Upper lobe of right lung (tissue), 1 donor: ENCODE measurements at regions not wholly inside any gene's neighbourhood (a gene's known extent, or its start where the extent isn't known, plus 50 kb on each side); places are given as distances from the start of the nearest gene placed in this dataset.

ENCODE experiments used
- ATAC-seq: fragments of 200-7000 bp; cut with Tn5 transposase; one replicate; pipeline ENCODE4 v1.9.1; 2020; ENCODE audit warnings: mild to moderate bottlenecking, moderate library complexity
- DNase-seq: peaks from one replicate; pipeline ENCODE4 v3.0.0-alpha.2; 2020
- H3K27ac ChIP-seq: fragments of 200-600 bp; one replicate; pipeline ENCODE4 v1.8.0; 2022
- H3K27me3 ChIP-seq: fragments of 200-600 bp; one replicate; pipeline ENCODE4 v1.8.0; 2022; ENCODE audit warnings: mild to moderate bottlenecking
- H3K36me3 ChIP-seq: fragments of 200-600 bp; one replicate; pipeline ENCODE4 v1.8.0; 2022
- H3K4me1 ChIP-seq: fragments of 200-600 bp; one replicate; pipeline ENCODE4 v1.8.0; 2022
- H3K4me3 ChIP-seq: fragments of 200-600 bp; one replicate; pipeline ENCODE4 v1.8.0; 2022; ENCODE audit warnings: mild to moderate bottlenecking
- H3K9me3 ChIP-seq: fragments of 200-600 bp; one replicate; pipeline ENCODE4 v1.8.0; 2022
- CTCF ChIP-seq: fragments of 200-600 bp; IDR thresholded peaks from one replicate; pipeline ENCODE4 v1.8.0; 2022; ENCODE audit warnings: antibody characterized with exemption
- intact Hi-C: fragments of 100-400 bp; cut with DNase I; formaldehyde crosslinking; loops from one replicate; pipeline ENCODE4 v1.11.0; 2022
- donor health status: DM: no; HTN: yes; CAD: no; lungs with severe emphysema.

GRCh38 chr10:53079283-53079682, 306.7 kb upstream of the MBL2 start:
- Histone ChIP-seq H3K4me3 (no peak overlapping the region), H3K36me3 (no peaks in the 10 kb centered on the region), H3K9me3 (no peaks in the 10 kb centered on the region), H3K27me3 (no peaks in the 10 kb centered on the region), H3K27ac (no peak overlapping the region), H3K4me1 (no peaks in the 10 kb centered on the region)
- no peak for TF ChIP-seq CTCF
- intact Hi-C loops = no loop called here
- no peak for ATAC-seq
- no peak for DNase-seq

- Histone ChIP-seq H3K9me3 (no peaks in the 10 kb centered on the region), H3K36me3 (no peaks in the 10 kb centered on the region), H3K27me3 (no peaks in the 10 kb centered on the region), H3K4me1 (no peaks in the 10 kb centered on the region), H3K4me3 (no peak overlapping the region), H3K27ac (no peak overlapping the region)
- TF ChIP-seq CTCF = no peak
- intact Hi-C loops = no loop called here
- DNase-seq (no peak), ATAC-seq (no peak)
These were observed 304.4 kb upstream of the MBL2 start for GRCh38 chr10:53076948-53077347.

GRCh38 chr10:53075469-53075868, 302.9 kb upstream of the MBL2 start:
- intact Hi-C loops = no loop called here
- no peak overlapping the region for H3K27ac ChIP-seq
- no peaks in the 10 kb centered on the region for H3K4me1 ChIP-seq
- H3K4me3 ChIP-seq = no peak overlapping the region
- no peak for TF ChIP-seq CTCF
- H3K9me3 ChIP-seq = no peaks in the 10 kb centered on the region
- no peak for DNase-seq
- H3K27me3 ChIP-seq = no peaks in the 10 kb centered on the region
- ATAC-seq = no peak
- no peaks in the 10 kb centered on the region for H3K36me3 ChIP-seq

- no peak for DNase-seq
- no peak for TF ChIP-seq CTCF
- intact Hi-C loops = no loop called here
- Histone ChIP-seq H3K27me3 (no peaks in the 10 kb centered on the region), H3K27ac (no peak overlapping the region), H3K4me1 (no peaks in the 10 kb centered on the region), H3K36me3 (no peaks in the 10 kb centered on the region), H3K9me3 (no peaks in the 10 kb centered on the region), H3K4me3 (no peak overlapping the region)
- no peak for ATAC-seq
These were observed 299.6 kb upstream of the MBL2 start for GRCh38 chr10:53072144-53072543.

- Histone ChIP-seq H3K27me3 (no peaks in the 10 kb centered on the region), H3K4me1 (no peaks in the 10 kb centered on the region), H3K36me3 (no peaks in the 10 kb centered on the region), H3K9me3 (no peaks in the 10 kb centered on the region), H3K27ac (no peak overlapping the region), H3K4me3 (no peak overlapping the region)
- no peak for TF ChIP-seq CTCF
- DNase-seq = no peak
- no peak for ATAC-seq
- intact Hi-C loops = no loop called here
These were observed 299.0 kb upstream of the MBL2 start for GRCh38 chr10:53071505-53072125.

GRCh38 chr10:53069013-53069412, 296.4 kb upstream of the MBL2 start:
- TF ChIP-seq CTCF = no peak
- no peaks in the 10 kb centered on the region for H3K36me3 ChIP-seq
- no peak for DNase-seq
- no peak for ATAC-seq
- no peak overlapping the region for H3K4me3 ChIP-seq
- no peaks in the 10 kb centered on the region for H3K9me3 ChIP-seq
- intact Hi-C loops = no loop called here
- H3K27me3 ChIP-seq = no peaks in the 10 kb centered on the region
- H3K27ac ChIP-seq = no peak overlapping the region
- no peaks in the 10 kb centered on the region for H3K4me1 ChIP-seq
